ENCODE measurements at regions not wholly inside any gene's neighbourhood (a gene's known extent, or its start where the extent isn't known, plus 50 kb on each side); places are given as distances from the start of the nearest gene placed in this dataset.

DNA sequence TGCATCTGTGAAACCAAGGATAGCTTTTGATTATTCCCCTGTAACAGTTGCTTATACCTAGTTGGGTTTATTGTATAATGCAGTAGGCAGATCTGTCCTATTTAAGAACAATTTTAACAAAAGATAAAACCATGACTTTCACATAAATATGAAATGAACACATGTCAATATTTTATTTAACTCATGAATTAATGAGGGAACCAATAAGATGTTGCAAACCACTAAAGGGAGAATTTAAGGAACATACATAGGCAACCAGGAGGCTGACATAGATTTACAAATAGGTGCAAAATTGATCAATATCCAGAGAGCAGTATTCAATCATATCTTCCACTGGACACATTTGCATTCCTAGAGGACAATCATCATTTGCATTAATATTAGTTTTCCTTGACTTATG, 280.0 kb upstream of the BRINP1 start:
- TF ChIP-seq GATA2 (IDR thresholded peaks at IDR 0.05; ENCODE audit: low read depth, low read length) (no peak), GATA3 (IDR thresholded peaks at IDR 0.05; ENCODE audit: low read depth, low read length) (no peak)

Measured in SH-SY5Y (cell line).